ENCODE measurements at regions not wholly inside any gene's neighbourhood (a gene's known extent, or its start where the extent isn't known, plus 50 kb on each side); places are given as distances from the start of the nearest gene placed in this dataset.
A peak's percentile ranks its signal among the peaks of the same experiment; 100 is the strongest.

- no CpG with 5 or more reads among the region's 7 CpGs for WGBS (ENCODE audit: extremely low coverage, insufficient coverage, low lambda C conversion rate)
- H4K8ac ChIP-seq (ENCODE audit: low read depth, low read length): no peak overlapping the region
- H3K4me2 ChIP-seq (ENCODE audit: low read length): no peak overlapping the region
- no peak overlapping the region for H3K56ac ChIP-seq (ENCODE audit: low read length)
- H2BK120ac ChIP-seq (ENCODE audit: low read depth, low read length): no peak overlapping the region
- H3K23ac ChIP-seq (ENCODE audit: low read length): peak overlapping the region; percentile 68
- no peak overlapping the region for H3K9ac ChIP-seq (ENCODE audit: low read length)
- H2AK5ac ChIP-seq (ENCODE audit: low read length): no peak overlapping the region
- no peaks in the 10 kb centered on the region for H3K79me2 ChIP-seq (ENCODE audit: control insufficient read depth, insufficient read depth, low read length)
- H3K4ac ChIP-seq (ENCODE audit: low read depth, low read length): no peak overlapping the region
- H4K5ac ChIP-seq (ENCODE audit: low read length): no peak overlapping the region
- H3K18ac ChIP-seq (ENCODE audit: low read length): no peak overlapping the region
- H3K4me1 ChIP-seq (ENCODE audit: control insufficient read depth, low read depth, low read length): peaks cover 7% of the 10 kb centered on the region
- H2BK5ac ChIP-seq (ENCODE audit: low read length): peak overlapping the region; percentile 65
- no peaks in the 10 kb centered on the region for H3K36me3 ChIP-seq (ENCODE audit: control insufficient read depth, insufficient read depth, low read length)
- no peak overlapping the region for H2BK15ac ChIP-seq (replicated peaks; ENCODE audit: low read depth)
- H3K79me1 ChIP-seq (ENCODE audit: low read length): no peaks in the 10 kb centered on the region
- H3K27me3 ChIP-seq (ENCODE audit: insufficient read depth, low read length, poor library complexity): no peaks in the 10 kb centered on the region
- DNase-seq: peak; percentile 92
- no peak overlapping the region for H3K4me3 ChIP-seq (ENCODE audit: low read length)
- H3K27ac ChIP-seq (ENCODE audit: low read depth, low read length): no peak overlapping the region
These were observed 683.8 kb upstream of the ANKRD30A start for GRCh38 chr10:36441557-36441956.

GRCh38 chr10:36440539-36440938 lies 684.9 kb upstream of the ANKRD30A start:
- H3K18ac ChIP-seq (ENCODE audit: low read length): no peak overlapping the region
- no peak for DNase-seq
- peak overlapping the region; percentile 75 for H3K23ac ChIP-seq (ENCODE audit: low read length)
- H3K56ac ChIP-seq (ENCODE audit: low read length): no peak overlapping the region
- H3K4ac ChIP-seq (ENCODE audit: low read depth, low read length): no peak overlapping the region
- H3K27me3 ChIP-seq (ENCODE audit: insufficient read depth, low read length, poor library complexity): no peaks in the 10 kb centered on the region
- WGBS (ENCODE audit: extremely low coverage, insufficient coverage, low lambda C conversion rate): no CpG with 5 or more reads among the region's 1 CpG
- no peaks in the 10 kb centered on the region for H3K79me1 ChIP-seq (ENCODE audit: low read length)
- no peak overlapping the region for H2AK5ac ChIP-seq (ENCODE audit: low read length)
- peaks cover 7% of the 10 kb centered on the region for H3K4me1 ChIP-seq (ENCODE audit: control insufficient read depth, low read depth, low read length)
- no peak overlapping the region for H3K4me2 ChIP-seq (ENCODE audit: low read length)
- no peak overlapping the region for H2BK5ac ChIP-seq (ENCODE audit: low read length)
- no peaks in the 10 kb centered on the region for H3K79me2 ChIP-seq (ENCODE audit: control insufficient read depth, insufficient read depth, low read length)
- H4K8ac ChIP-seq (ENCODE audit: low read depth, low read length): no peak overlapping the region
- H3K9ac ChIP-seq (ENCODE audit: low read length): no peak overlapping the region
- H3K27ac ChIP-seq (ENCODE audit: low read depth, low read length): no peak overlapping the region
- no peaks in the 10 kb centered on the region for H3K36me3 ChIP-seq (ENCODE audit: control insufficient read depth, insufficient read depth, low read length)
- peak overlapping the region; percentile 3 for H2BK15ac ChIP-seq (replicated peaks; ENCODE audit: low read depth)
- peak overlapping the region; percentile 21 for H2BK120ac ChIP-seq (ENCODE audit: low read depth, low read length)
- H4K5ac ChIP-seq (ENCODE audit: low read length): no peak overlapping the region
- no peak overlapping the region for H3K4me3 ChIP-seq (ENCODE audit: low read length)

GRCh38 chr10:36437367-36437766 lies 688.0 kb upstream of the ANKRD30A start:
- no peak overlapping the region for H3K18ac ChIP-seq (ENCODE audit: low read length)
- no peak overlapping the region for H3K4me2 ChIP-seq (ENCODE audit: low read length)
- no peaks in the 10 kb centered on the region for H3K79me2 ChIP-seq (ENCODE audit: control insufficient read depth, insufficient read depth, low read length)
- H3K9ac ChIP-seq (ENCODE audit: low read length): no peak overlapping the region
- H3K4me3 ChIP-seq (ENCODE audit: low read length): no peak overlapping the region
- H2BK15ac ChIP-seq (replicated peaks; ENCODE audit: low read depth): peak overlapping the region; percentile 92
- H4K8ac ChIP-seq (ENCODE audit: low read depth, low read length): no peak overlapping the region
- no peak overlapping the region for H4K5ac ChIP-seq (ENCODE audit: low read length)
- no peaks in the 10 kb centered on the region for H3K36me3 ChIP-seq (ENCODE audit: control insufficient read depth, insufficient read depth, low read length)
- H3K27me3 ChIP-seq (ENCODE audit: insufficient read depth, low read length, poor library complexity): no peaks in the 10 kb centered on the region
- H2BK5ac ChIP-seq (ENCODE audit: low read length): no peak overlapping the region
- WGBS (ENCODE audit: extremely low coverage, insufficient coverage, low lambda C conversion rate): no CpG with 5 or more reads among the region's 3 CpGs
- no peak overlapping the region for H3K4ac ChIP-seq (ENCODE audit: low read depth, low read length)
- H3K56ac ChIP-seq (ENCODE audit: low read length): no peak overlapping the region
- no peak overlapping the region for H3K23ac ChIP-seq (ENCODE audit: low read length)
- H3K4me1 ChIP-seq (ENCODE audit: control insufficient read depth, low read depth, low read length): peaks cover 5% of the 10 kb centered on the region
- H3K27ac ChIP-seq (ENCODE audit: low read depth, low read length): no peak overlapping the region
- no peak overlapping the region for H2BK120ac ChIP-seq (ENCODE audit: low read depth, low read length)
- H3K79me1 ChIP-seq (ENCODE audit: low read length): no peaks in the 10 kb centered on the region
- H2AK5ac ChIP-seq (ENCODE audit: low read length): no peak overlapping the region
- DNase-seq: no peak

GRCh38 chr10:36428507-36428906 lies 696.9 kb upstream of the ANKRD30A start:
- Histone ChIP-seq H3K27me3 (ENCODE audit: insufficient read depth, low read length, poor library complexity) (no peaks in the 10 kb centered on the region), H3K79me1 (ENCODE audit: low read length) (no peaks in the 10 kb centered on the region), H2BK120ac (ENCODE audit: low read depth, low read length) (no peak overlapping the region), H4K8ac (ENCODE audit: low read depth, low read length) (no peak overlapping the region), H3K36me3 (ENCODE audit: control insufficient read depth, insufficient read depth, low read length) (no peaks in the 10 kb centered on the region), H3K4me3 (ENCODE audit: low read length) (no peak overlapping the region), H3K4ac (ENCODE audit: low read depth, low read length) (no peak overlapping the region), H3K4me2 (ENCODE audit: low read length) (no peak overlapping the region), H3K18ac (ENCODE audit: low read length) (no peak overlapping the region), H4K5ac (ENCODE audit: low read length) (no peak overlapping the region), H2BK15ac (replicated peaks; ENCODE audit: low read depth) (no peak overlapping the region), H3K56ac (ENCODE audit: low read length) (no peak overlapping the region), H3K27ac (ENCODE audit: low read depth, low read length) (no peak overlapping the region), H3K4me1 (ENCODE audit: control insufficient read depth, low read depth, low read length) (no peaks in the 10 kb centered on the region), H2AK5ac (ENCODE audit: low read length) (no peak overlapping the region), H2BK5ac (ENCODE audit: low read length) (no peak overlapping the region), H3K23ac (ENCODE audit: low read length) (no peak overlapping the region), H3K9ac (ENCODE audit: low read length) (no peak overlapping the region), H3K79me2 (ENCODE audit: control insufficient read depth, insufficient read depth, low read length) (no peaks in the 10 kb centered on the region)
- DNase-seq: no peak
- no CpG with 5 or more reads among the region's 2 CpGs for WGBS (ENCODE audit: extremely low coverage, insufficient coverage, low lambda C conversion rate)

- Histone ChIP-seq H2AK5ac (ENCODE audit: low read length) (no peak overlapping the region), H3K18ac (ENCODE audit: low read length) (no peak overlapping the region), H3K79me2 (ENCODE audit: control insufficient read depth, insufficient read depth, low read length) (no peaks in the 10 kb centered on the region), H3K9ac (ENCODE audit: low read length) (no peak overlapping the region), H2BK15ac (replicated peaks; ENCODE audit: low read depth) (no peak overlapping the region), H3K4me2 (ENCODE audit: low read length) (no peak overlapping the region), H4K5ac (ENCODE audit: low read length) (no peak overlapping the region), H2BK120ac (ENCODE audit: low read depth, low read length) (no peak overlapping the region), H3K36me3 (ENCODE audit: control insufficient read depth, insufficient read depth, low read length) (no peaks in the 10 kb centered on the region), H3K27ac (ENCODE audit: low read depth, low read length) (no peak overlapping the region), H3K4ac (ENCODE audit: low read depth, low read length) (no peak overlapping the region), H3K56ac (ENCODE audit: low read length) (no peak overlapping the region), H2BK5ac (ENCODE audit: low read length) (no peak overlapping the region), H3K4me1 (ENCODE audit: control insufficient read depth, low read depth, low read length) (no peaks in the 10 kb centered on the region), H3K27me3 (ENCODE audit: insufficient read depth, low read length, poor library complexity) (no peaks in the 10 kb centered on the region), H3K23ac (ENCODE audit: low read length) (no peak overlapping the region), H4K8ac (ENCODE audit: low read depth, low read length) (no peak overlapping the region), H3K79me1 (ENCODE audit: low read length) (no peaks in the 10 kb centered on the region), H3K4me3 (ENCODE audit: low read length) (no peak overlapping the region)
- DNase-seq: no peak
These were observed 700.1 kb upstream of the ANKRD30A start for GRCh38 chr10:36425131-36425797.

- no peak overlapping the region for H3K27ac ChIP-seq (ENCODE audit: low read depth, low read length)
- no peaks in the 10 kb centered on the region for H3K27me3 ChIP-seq (ENCODE audit: insufficient read depth, low read length, poor library complexity)
- no peak overlapping the region for H3K23ac ChIP-seq (ENCODE audit: low read length)
- DNase-seq: no peak
- H3K9ac ChIP-seq (ENCODE audit: low read length): no peak overlapping the region
- no peak overlapping the region for H4K8ac ChIP-seq (ENCODE audit: low read depth, low read length)
- H2AK5ac ChIP-seq (ENCODE audit: low read length): no peak overlapping the region
- WGBS (ENCODE audit: extremely low coverage, insufficient coverage, low lambda C conversion rate): no CpG with 5 or more reads among the region's 2 CpGs
- no peak overlapping the region for H2BK5ac ChIP-seq (ENCODE audit: low read length)
- no peak overlapping the region for H4K5ac ChIP-seq (ENCODE audit: low read length)
- H3K18ac ChIP-seq (ENCODE audit: low read length): no peak overlapping the region
- H3K79me2 ChIP-seq (ENCODE audit: control insufficient read depth, insufficient read depth, low read length): no peaks in the 10 kb centered on the region
- H3K79me1 ChIP-seq (ENCODE audit: low read length): no peaks in the 10 kb centered on the region
- H3K36me3 ChIP-seq (ENCODE audit: control insufficient read depth, insufficient read depth, low read length): no peaks in the 10 kb centered on the region
- H3K4ac ChIP-seq (ENCODE audit: low read depth, low read length): no peak overlapping the region
- no peak overlapping the region for H2BK15ac ChIP-seq (replicated peaks; ENCODE audit: low read depth)
- H3K4me2 ChIP-seq (ENCODE audit: low read length): no peak overlapping the region
- no peak overlapping the region for H3K4me3 ChIP-seq (ENCODE audit: low read length)
- no peaks in the 10 kb centered on the region for H3K4me1 ChIP-seq (ENCODE audit: control insufficient read depth, low read depth, low read length)
- no peak overlapping the region for H2BK120ac ChIP-seq (ENCODE audit: low read depth, low read length)
- no peak overlapping the region for H3K56ac ChIP-seq (ENCODE audit: low read length)
These were observed 700.9 kb upstream of the ANKRD30A start for GRCh38 chr10:36424502-36424901.
